GM19193 (cell line): ENCODE measurements at regions not wholly inside any gene's neighbourhood (a gene's known extent, or its start where the extent isn't known, plus 50 kb on each side); places are given as distances from the start of the nearest gene placed in this dataset.

Source experiments
- POLR2A ChIP-seq: IDR thresholded peaks from 4 replicates; pipeline ENCODE4 v1.6.1; 2011; ENCODE audit not compliant: insufficient read depth, insufficient read length; ENCODE audit errors: extremely low read depth

DNA sequence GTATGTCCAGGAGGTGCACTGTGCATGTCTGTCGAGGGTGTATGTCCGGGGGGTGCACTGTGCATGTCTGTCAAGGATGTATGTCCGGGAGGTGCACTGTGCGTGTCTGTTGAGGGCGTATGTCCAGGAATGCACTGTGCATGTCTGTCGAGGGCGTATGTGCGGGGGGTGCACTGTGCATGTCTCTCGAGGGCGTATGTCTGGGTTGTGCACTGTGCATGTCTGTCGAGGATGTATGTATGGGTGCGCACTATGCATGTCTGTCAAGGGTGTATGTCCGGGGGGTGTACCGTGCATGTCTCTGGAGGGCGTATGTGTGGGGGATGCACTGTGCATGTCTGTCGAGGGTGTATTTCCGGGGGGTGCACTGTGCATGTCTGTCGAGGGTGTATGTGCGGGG, 249.3 kb upstream of the MYT1L start:
- TF ChIP-seq POLR2A = no peak

DNA sequence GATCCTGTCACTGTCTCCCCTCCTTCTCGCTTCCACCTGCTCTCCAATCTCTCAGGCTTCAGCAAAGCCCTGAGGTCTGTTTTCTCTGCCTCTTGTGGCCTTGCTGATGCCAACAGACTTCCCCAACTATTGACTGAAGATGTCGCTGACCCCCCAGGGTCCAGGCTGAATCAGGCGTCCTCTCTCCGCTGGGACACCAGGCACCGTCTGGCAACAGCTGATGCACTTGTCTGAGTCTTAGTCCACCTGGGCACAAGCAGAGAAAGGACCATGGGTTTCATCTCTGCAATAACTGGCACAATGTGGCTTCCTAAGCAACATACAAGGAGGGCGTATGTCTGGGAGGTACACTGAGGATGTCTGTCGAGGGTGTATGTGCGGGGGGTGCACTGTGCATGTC, 248.7 kb upstream of the MYT1L start:
- TF ChIP-seq POLR2A = no peak

DNA sequence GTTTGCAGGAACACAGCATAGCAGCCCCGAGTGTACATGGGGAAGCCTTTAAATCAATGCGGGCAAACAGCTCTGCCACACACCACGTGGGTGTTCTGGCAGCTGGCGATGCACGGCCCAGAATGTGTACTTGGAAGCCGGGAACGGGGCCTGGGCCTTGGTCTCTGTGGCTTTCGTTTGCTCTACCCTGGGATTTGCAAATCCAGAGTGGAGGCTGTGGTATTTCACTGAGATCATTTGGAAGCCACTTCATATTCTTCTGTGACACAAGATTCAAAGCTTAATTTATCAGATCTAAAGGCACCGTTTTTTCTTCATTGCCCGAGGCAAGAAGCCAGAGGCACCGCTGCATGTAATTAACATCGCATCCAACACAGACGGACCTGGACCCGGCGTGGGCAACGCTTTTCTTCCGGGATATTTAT, 246.3 kb upstream of the MYT1L start:
- TF ChIP-seq POLR2A = no peak

DNA sequence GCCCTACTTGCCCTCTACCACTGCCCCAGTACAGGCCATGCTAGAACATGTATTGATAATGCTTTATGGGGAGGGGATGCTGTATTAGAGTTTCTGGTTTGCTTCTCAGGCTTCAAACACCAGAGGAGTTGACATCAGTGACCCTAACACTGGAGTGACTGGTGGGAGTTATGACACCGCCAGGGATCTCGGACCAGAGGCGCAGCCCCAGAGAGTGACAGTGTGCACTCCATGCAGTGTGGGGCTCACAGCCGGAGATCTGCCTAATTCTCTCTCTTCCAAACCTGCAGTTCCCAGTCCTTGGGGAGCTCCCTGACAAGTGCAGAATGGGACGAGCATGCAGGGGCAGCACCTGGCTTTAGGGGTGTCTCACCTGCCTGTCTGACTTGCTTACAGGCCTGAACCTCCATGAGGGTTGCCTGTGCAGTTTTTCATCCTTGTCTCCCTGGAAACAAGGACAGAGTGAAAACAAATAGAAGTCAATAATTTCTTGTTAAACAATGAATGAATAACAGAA, 244.9 kb upstream of the MYT1L start:
- TF ChIP-seq POLR2A = no peak

DNA sequence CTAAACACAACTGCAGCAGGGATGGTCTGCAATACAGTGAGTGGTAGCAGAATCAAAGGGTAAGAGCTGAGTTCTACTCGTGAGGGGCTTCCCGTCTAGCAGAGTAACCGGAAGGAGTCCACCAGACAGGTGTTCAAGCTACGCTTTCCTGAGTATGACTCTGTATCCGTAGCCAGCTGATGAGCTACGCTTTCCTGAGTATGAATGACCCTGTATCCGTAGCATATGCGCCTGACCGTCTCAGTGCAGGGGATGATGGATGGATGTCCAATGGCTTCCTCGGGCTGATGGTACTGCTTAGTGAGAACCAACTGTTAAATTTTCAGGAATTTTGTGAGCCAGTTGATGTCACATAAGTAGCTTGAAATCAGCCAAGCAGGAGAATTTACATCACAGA, 244.1 kb upstream of the MYT1L start:
- TF ChIP-seq POLR2A = no peak

DNA sequence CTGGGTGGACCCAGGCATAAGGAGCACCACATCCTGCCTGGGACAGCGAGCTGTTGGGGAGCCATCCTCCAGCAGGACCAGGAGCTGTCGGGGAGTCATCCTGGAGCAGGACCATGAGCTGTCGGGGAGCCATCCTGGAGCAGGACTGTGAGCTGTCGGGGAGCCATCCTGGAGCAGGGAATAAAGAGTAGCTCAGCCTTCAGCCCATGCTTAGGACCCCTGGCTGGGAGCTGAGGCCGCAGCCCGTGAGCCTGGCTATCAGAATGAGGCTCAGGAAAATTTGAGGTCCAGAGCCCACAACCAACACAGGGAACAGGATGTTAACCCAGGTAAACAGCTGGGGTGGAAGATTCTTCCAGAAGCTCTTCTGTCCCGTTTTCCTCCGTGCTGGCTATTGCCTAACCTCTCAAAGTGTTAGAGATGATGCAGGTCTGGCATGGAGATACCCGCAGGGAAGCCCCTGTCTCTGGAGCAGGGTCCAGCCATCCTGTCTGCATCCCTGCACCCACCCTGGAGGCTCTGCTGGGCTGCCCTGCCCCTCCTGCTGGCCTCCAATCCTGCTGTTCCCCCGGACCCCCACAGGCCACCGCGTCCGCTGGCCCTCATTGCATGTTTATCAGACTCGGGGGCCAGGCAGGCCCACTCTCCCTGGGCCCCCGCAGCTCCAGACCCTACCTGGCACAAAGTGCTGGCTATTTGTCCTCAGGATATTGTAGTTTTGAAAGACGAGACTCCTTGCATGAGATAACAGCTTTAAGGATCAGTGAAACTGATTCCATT, 243.5 kb upstream of the MYT1L start:
- no peak for TF ChIP-seq POLR2A

DNA sequence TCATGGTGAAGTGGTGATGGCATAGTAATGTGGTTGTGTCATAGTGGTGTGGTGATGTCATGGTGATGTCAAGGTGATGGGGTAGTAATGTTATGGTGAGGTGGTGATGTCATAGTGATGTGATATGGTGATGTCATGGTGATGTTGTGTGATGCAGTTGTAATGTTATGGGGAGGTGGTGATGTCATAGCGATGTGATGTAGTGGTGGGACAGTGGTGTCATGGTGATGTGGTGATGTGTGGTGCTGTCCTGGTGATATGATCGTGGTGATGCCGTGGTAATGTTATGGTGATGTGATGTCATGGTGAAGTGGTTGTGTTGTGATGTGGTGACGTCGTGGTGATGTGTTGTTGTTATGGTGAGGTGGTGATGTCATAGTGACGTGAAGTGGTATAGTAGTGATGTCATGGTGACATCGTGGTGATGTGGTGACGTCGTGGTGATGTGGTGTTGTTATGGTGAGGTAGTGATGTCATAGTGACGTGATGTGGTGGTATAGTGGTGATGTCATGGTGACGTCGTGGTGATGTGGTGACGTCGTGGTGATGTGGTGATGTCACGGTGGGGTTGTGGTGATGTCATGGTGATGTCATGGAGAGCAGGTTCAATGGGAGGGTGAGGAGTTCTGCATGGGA, 242.7 kb upstream of the MYT1L start:
- no peak for TF ChIP-seq POLR2A

DNA sequence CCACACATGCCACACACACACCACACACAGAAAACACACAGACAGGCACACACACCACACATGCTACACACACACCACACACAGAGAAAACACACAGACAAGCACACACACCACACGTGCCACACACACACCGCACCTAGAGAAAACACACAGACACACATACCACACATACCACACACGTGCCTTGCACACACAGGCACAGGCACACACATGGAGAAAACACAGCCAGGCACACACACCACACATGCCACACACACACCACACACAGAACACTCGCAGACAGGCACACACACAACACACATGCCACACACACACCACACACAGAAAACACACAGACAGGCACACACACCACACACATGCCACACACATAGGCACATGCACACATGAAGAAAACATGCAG, 242.1 kb upstream of the MYT1L start:
- no peak for TF ChIP-seq POLR2A

DNA sequence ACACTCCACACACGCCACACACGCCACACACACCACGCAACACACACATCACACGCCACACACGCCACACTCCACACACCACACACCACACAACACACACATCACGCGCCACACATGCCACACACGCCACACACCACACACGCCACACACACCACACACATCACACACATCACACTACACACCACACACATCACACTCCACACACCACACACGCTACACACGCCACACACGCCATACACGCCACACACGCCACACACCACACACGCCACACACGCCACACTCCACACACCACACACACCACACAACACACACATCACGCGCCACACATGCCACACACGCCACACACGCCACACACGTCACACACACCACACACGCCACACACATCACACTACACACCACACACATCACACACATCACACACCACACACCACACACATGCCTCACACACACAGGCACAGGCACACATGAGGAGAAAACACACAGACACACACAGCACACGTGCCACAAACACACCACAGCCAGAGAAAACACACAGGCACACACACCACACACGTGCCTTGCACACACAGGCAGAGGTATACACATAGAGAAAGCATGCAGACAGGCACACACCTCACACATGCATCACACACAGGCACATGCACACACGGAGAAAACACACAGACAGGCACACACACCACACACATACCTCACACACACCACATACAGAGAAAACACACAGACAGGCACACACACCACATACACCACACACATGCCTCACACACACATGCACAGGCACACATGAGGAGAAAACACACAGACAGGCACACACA, 241.5 kb upstream of the MYT1L start:
- no peak for TF ChIP-seq POLR2A

DNA sequence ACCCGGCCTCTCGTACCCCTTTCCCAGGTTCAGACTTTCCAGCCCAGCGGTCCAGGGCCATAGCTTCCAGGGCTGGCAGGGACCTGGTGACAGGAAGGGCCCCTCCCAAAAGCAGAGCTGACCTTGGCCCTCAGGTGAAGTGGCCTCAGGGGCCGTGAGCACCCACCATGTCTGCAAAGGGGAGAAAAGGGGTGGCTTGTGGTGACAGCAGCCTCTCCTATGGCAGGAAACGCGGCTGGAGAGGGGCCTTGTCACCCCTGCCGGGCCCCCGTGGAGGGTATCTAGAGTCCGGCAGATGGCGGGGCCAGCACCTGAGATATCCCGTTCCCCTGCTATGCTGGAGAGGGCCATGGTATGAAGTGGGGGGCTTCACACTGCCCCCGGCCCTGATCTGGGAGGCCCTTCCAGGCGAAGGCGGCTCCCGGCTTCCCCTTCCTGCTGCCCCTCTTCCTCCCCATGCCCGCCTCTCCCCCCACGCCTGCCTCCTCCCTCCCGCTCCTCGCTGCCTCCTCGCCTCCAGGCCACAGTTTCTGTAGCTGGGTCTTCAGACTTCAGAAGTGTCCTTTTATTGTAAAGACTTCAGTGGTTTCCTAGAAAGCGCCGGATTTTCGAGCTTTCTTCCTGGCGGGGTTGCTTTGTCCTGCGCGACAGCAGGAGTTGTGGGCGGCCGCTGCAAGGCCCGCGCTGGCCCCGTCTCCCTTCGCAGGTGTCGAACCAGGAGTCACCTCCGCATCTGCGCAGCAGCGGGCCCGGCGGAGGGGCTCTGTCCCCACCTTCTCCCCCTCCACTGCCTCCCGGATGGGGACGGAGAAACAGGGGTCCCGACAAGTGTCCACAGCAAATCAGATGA, 240.5 kb upstream of the MYT1L start:
- TF ChIP-seq POLR2A = no peak

DNA sequence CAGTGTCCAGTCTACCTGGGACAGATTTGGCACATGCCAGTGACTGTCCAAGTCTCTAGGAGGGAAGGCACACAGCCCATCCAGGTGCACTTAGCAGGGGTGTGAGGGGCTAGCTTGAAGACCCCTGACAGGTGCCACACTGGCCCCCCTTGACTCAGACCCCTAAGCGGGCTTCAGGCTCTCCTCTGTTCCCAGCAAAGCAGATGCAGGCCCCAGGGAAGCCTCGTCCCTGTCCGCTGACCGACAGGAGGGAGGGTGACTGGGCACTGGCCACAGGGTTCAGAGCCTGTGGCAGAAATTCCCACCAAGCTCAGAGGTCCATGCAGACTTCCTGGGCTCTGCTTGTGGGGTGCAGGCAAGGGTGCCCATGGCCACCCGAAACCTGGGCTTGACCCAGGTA, 239.8 kb upstream of the MYT1L start:
- TF ChIP-seq POLR2A = no peak

DNA sequence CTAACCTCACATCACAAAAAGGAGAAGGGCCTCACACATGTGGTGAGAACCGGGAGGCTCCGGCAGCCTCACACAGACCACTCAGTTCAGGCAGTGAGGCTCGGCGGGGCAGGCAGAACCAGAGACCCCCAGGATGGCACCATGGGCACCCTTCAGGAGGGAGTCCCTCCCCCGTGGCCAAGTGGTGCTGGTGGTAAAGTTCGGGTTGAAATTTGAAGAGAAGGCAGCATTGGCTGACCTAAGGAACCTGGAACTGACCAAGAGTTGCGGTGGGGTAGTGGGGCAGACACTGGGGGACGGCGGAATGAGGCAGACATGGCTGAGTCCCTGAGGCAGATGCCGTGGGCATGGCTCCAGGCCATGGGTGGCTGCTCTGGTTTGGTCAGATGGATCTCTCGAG, 239.3 kb upstream of the MYT1L start:
- TF ChIP-seq POLR2A = no peak

DNA sequence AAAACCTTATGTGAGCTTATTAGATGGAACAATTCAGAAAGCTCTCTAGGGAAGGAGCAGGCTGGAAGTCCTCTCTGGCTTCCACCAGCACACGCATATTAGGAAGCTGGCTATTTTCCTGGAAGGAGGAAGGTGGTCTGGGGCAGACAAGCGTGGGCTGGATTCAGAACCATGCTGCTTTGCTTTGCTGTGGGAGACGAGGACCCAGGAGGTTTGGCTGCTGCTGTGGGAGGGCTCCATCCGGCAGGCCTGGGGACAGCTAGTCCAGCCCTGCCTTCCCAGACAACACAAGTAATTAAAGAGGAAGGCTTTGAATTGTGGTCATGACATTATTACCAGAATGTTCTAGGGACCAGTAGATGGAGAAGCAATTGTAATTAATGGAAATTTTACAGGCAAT, 238.8 kb upstream of the MYT1L start:
- TF ChIP-seq POLR2A = no peak

DNA sequence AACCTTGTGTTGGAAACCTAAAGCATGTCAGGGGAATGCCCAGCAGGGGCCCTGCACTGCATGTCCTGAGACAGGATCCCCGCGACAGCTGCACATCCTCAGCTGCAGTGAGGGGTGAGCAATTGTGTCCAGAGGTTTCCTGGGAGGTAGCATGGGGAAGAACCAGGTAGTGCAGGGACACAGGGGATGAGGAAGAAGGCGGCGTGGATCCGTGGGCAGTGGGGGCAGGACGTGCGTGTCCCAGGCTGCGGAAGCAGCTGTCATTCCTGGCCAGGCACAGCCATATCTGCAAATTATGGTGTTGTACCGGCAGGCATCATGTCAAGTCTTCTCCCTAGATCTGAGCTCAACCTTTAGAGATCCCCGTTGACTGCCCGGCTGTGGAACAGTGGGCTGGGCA, 238.2 kb upstream of the MYT1L start:
- TF ChIP-seq POLR2A = no peak

DNA sequence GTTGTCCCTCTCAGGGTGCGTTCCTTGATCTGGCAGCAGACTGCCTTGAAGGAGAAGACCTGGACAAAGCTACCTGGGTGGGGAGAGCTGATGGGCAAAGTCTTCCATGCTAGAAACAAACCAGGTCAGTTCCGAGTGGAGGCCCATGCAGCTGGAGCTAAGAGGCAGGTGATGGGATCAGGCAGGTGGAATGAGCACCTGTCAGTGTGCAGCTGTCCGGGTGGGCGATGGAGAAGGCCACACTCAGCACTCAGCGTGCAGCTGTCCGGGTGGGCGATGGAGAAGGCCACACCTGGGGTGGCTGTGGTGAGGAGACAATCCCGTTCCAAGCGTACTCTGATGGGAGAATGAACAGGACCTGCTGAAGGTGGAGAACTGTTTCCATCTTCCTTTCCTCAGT, 237.3 kb upstream of the MYT1L start:
- no peak for TF ChIP-seq POLR2A
